Astrocyte (in vitro differentiated cells and primary cell): ENCODE measurements at regions not wholly inside any gene's neighbourhood (a gene's known extent, or its start where the extent isn't known, plus 50 kb on each side); places are given as distances from the start of the nearest gene placed in this dataset.

Experiments used
- DNase-seq: peaks from one replicate; pipeline ENCODE4 v3.0.0-alpha.2; 2010; ENCODE audit warnings: low read depth
- FAIRE-seq: peaks from 2 replicates; lab custom pipeline; 2011; peaks lifted over from hg19 to GRCh38; lab: Jason Lieb, UNC
- H2AFZ ChIP-seq: 2 replicates; pipeline ENCODE4 v1.6.0; 2012; ENCODE audit warnings: low read depth, low read length, inconsistent platforms
- H3K27ac ChIP-seq: 2 replicates; pipeline ENCODE4 v1.5.1; 2011; ENCODE audit warnings: low read depth, low read length, inconsistent platforms
- H3K27me3 ChIP-seq: 2 replicates; pipeline ENCODE4 v1.6.0; 2011; ENCODE audit warnings: low read length, inconsistent platforms; ENCODE audit not compliant: insufficient read depth
- H3K36me3 ChIP-seq: 2 replicates; pipeline ENCODE4 v1.5.1; 2011; ENCODE audit warnings: low read length, inconsistent platforms; ENCODE audit not compliant: insufficient read depth
- H3K4me1 ChIP-seq: 2 replicates; pipeline ENCODE4 v1.5.1; 2011; ENCODE audit warnings: low read length, inconsistent platforms; ENCODE audit not compliant: insufficient read depth
- H3K4me2 ChIP-seq: 2 replicates; pipeline ENCODE4 v1.6.0; 2012; ENCODE audit warnings: low read length, inconsistent platforms
- H3K4me3 ChIP-seq: 2 replicates; pipeline ENCODE4 v1.5.1; 2011; ENCODE audit warnings: low read depth, mild to moderate bottlenecking, low read length, inconsistent platforms; ENCODE audit not compliant: insufficient read depth
- H3K79me2 ChIP-seq: 2 replicates; pipeline ENCODE4 v1.6.0; 2012; ENCODE audit warnings: mild to moderate bottlenecking, low read length, inconsistent platforms; ENCODE audit not compliant: insufficient read depth
- H3K9ac ChIP-seq: 2 replicates; pipeline ENCODE4 v1.6.0; 2012; ENCODE audit warnings: mild to moderate bottlenecking, low read length, inconsistent platforms
- H3K9me3 ChIP-seq: 2 replicates; pipeline ENCODE4 v1.5.1; 2012; ENCODE audit warnings: low read depth, mild to moderate bottlenecking, low read length, inconsistent platforms; ENCODE audit not compliant: insufficient read depth
- H4K20me1 ChIP-seq: 2 replicates; pipeline ENCODE4 v1.6.0; 2012; ENCODE audit warnings: low read length, inconsistent platforms; ENCODE audit not compliant: insufficient read depth
- H3K27ac Mint-ChIP-seq: one replicate; pipeline ENCODE4 v1.8.0; 2021; ENCODE audit warnings: mild to moderate bottlenecking, mixed read lengths; ENCODE audit not compliant: unreplicated experiment
- H3K27me3 Mint-ChIP-seq: one replicate; pipeline ENCODE4 v1.8.0; 2021; ENCODE audit warnings: low read depth, mixed read lengths; ENCODE audit not compliant: unreplicated experiment
- H3K36me3 Mint-ChIP-seq: one replicate; pipeline ENCODE4 v1.8.0; 2021; ENCODE audit warnings: low read depth, mixed read lengths; ENCODE audit not compliant: unreplicated experiment
- H3K4me1 Mint-ChIP-seq: one replicate; pipeline ENCODE4 v1.8.0; 2021; ENCODE audit warnings: low read depth, mixed read lengths; ENCODE audit not compliant: unreplicated experiment
- H3K4me3 Mint-ChIP-seq: one replicate; pipeline ENCODE4 v1.8.0; 2021; ENCODE audit warnings: mild to moderate bottlenecking, moderate library complexity, mixed read lengths; ENCODE audit not compliant: unreplicated experiment
- H3K9me3 Mint-ChIP-seq: one replicate; pipeline ENCODE4 v1.8.0; 2021; ENCODE audit warnings: mild to moderate bottlenecking, mixed read lengths; ENCODE audit not compliant: unreplicated experiment
- EZH2 ChIP-seq: IDR thresholded peaks from 2 replicates; pipeline ENCODE4 v1.6.1; 2012; ENCODE audit warnings: mild to moderate bottlenecking, low read length, inconsistent platforms; ENCODE audit not compliant: insufficient read depth
- TF ChIP-seq, protein P1 (sequence below): IDR thresholded peaks from 2 replicates; pipeline ENCODE4 v1.5.1; 2011; ENCODE audit warnings: low read depth, mild to moderate bottlenecking, inconsistent platforms, low read length, moderate library complexity; ENCODE audit not compliant: insufficient read depth

DNA sequence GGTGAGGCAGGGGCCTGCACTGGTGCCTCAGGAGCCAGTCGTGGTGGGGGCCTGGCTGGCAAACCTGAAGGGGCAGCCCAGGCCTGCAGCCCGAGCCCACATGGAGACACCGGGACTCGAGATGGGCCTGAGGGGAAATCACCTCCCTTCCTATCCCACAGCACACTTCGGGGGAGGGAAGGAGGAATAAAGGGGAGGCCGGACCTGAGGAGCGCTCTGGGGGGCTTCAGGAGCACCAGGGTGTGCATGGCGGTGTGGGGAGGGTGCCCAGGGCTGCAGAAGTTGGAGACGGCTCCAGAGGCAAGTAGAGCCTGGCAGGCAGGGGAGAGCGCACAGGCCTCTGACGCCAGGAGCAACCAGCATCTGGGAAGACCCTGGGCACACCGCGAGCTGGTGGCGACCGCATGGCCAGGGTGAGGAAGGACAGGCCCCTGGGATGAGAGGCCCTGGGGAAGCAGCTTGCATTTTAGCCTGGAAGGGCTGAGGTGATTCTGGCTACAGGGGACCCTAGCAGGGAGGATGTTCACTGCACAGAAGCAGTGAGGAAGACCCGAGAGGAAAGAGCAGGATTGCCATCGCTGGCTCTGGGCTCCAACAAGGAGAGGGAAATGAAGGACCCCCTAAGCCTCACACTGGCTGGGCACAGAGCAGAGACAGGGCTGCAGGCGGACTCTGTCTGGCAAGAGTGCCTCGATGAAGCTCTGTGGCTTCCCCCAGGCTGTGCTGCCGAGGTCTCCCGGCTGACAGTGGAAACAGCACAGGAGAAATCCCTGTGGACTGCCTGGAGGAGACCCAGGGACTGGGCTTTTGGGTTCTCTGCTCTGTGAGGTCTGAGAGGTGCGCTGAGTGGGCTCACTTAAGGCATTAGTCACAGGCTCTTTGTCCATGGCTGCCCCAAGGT is 457.7 kb downstream of the BRD1 start:
- no peaks in the 10 kb centered on the region for H3K36me3 Mint-ChIP-seq
- no peak overlapping the region for H3K27ac Mint-ChIP-seq
- H3K4me1 ChIP-seq = peaks cover 2% of the 10 kb centered on the region
- H3K4me3 Mint-ChIP-seq = no peak overlapping the region
- peaks cover 8% of the 10 kb centered on the region for H3K27me3 Mint-ChIP-seq
- no peaks in the 10 kb centered on the region for H4K20me1 ChIP-seq
- no peak overlapping the region for H3K4me2 ChIP-seq
- no peaks in the 10 kb centered on the region for H3K36me3 ChIP-seq
- H3K9me3 ChIP-seq = peaks cover 4% of the 10 kb centered on the region
- no peaks in the 10 kb centered on the region for H3K79me2 ChIP-seq
- H3K9ac ChIP-seq = no peak overlapping the region
- H2AFZ ChIP-seq = no peak overlapping the region
- H3K27ac ChIP-seq = no peak overlapping the region
- H3K4me1 Mint-ChIP-seq = no peaks in the 10 kb centered on the region
- FAIRE-seq (no peak), DNase-seq (no peak)
- no peak overlapping the region for H3K4me3 ChIP-seq
- no peaks in the 10 kb centered on the region for H3K27me3 ChIP-seq
- peaks cover 1% of the 10 kb centered on the region for H3K9me3 Mint-ChIP-seq
- TF ChIP-seq, protein P1, sequence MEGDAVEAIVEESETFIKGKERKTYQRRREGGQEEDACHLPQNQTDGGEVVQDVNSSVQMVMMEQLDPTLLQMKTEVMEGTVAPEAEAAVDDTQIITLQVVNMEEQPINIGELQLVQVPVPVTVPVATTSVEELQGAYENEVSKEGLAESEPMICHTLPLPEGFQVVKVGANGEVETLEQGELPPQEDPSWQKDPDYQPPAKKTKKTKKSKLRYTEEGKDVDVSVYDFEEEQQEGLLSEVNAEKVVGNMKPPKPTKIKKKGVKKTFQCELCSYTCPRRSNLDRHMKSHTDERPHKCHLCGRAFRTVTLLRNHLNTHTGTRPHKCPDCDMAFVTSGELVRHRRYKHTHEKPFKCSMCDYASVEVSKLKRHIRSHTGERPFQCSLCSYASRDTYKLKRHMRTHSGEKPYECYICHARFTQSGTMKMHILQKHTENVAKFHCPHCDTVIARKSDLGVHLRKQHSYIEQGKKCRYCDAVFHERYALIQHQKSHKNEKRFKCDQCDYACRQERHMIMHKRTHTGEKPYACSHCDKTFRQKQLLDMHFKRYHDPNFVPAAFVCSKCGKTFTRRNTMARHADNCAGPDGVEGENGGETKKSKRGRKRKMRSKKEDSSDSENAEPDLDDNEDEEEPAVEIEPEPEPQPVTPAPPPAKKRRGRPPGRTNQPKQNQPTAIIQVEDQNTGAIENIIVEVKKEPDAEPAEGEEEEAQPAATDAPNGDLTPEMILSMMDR = no peak
- no peak for TF ChIP-seq EZH2

DNA sequence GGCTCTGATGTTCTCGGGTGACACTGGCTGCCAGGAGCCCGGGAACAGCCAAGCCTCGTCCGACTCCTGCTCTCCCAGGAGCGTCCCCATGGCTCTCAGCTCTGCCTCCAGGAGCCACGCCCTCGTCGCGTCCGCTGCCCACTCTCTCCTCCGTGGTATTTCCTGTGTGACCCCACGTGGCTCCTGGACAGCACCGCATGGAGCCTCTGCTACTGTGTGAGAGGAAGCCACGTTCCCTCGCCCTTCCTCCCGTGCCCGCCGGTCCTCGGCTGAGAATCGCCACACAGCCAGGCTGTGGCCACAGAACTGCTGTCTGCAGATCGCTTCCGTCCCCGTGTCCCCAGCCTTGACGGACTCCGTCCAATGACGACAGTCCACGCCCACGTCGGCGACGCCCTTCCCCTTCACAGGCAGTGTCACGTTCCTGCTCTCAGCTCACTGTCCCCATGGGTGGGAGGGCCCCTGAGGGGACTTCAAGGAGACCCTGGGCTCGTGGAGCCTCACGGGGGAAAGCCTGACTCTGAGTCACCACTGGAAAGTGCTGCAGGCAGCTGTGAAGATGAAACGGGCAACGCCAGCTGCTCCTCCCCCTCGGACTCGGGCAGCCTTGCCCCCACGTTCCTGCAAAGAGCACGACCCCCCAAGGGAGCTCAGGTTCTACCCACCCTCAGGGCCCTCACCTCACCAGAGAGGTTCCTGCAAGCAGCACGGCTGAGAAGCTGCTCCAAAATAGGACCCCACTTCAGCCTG is 458.5 kb downstream of the BRD1 start:
- Histone ChIP-seq H2AFZ (no peak overlapping the region), H3K79me2 (no peaks in the 10 kb centered on the region), H3K4me1 (peaks cover 2% of the 10 kb centered on the region), H3K4me2 (no peak overlapping the region), H3K27me3 (no peaks in the 10 kb centered on the region), H4K20me1 (no peaks in the 10 kb centered on the region), H3K9ac (no peak overlapping the region), H3K9me3 (peaks cover 4% of the 10 kb centered on the region), H3K4me3 (no peak overlapping the region), H3K27ac (no peak overlapping the region), H3K36me3 (no peaks in the 10 kb centered on the region)
- Mint-ChIP-seq H3K36me3 (no peaks in the 10 kb centered on the region), H3K4me3 (no peak overlapping the region), H3K27me3 (peaks cover 8% of the 10 kb centered on the region), H3K4me1 (no peaks in the 10 kb centered on the region), H3K27ac (no peak overlapping the region), H3K9me3 (peaks cover 1% of the 10 kb centered on the region)
- FAIRE-seq = no peak
- TF ChIP-seq, protein P1 = no peak
- no peak for TF ChIP-seq EZH2
- no peak for DNase-seq
